Heart left ventricle (tissue), 13 donors: ENCODE measurements at regions not wholly inside any gene's neighbourhood (a gene's known extent, or its start where the extent isn't known, plus 50 kb on each side); places are given as distances from the start of the nearest gene placed in this dataset.

Experiments
- POLR2A ChIP-seq, 2 donors: fragments of 450-650 bp; IDR thresholded peaks; one replicate each; pipeline ENCODE4 v1.6.1; 2017; ENCODE audit warnings: antibody characterized with exemption in 2 of 2, mild to moderate bottlenecking in 2 of 2, moderate library complexity in 2 of 2
- TF ChIP-seq, protein P1 (sequence below), 12 donors: fragments of 200-600 bp; sonication (generic) in 4 of 12; IDR thresholded peaks; one replicate each; pipeline versions ENCODE4 v1.5.0 to v1.8.0; 2018 to 2022; ENCODE audit warnings: antibody characterized with exemption in 12 of 12, mild to moderate bottlenecking in 5 of 12
- donor health status: ischemic (EF 13 %, LVEDD 7.1; RV severe dilation, severe dysfunction).
- donor health status: DM: no; HTN: yes; CAD: no.
- donor health status: DM: no; HTN: no; CAD: no.
- donor health status: ischemic (EF 25% LVEDD 6.9; RV normal size, moderate dysfunction).
- donor health status: ischemic (EF 25% LVEDD 5.7; RV mildly dilated, moderate dysfunction).
- donor health status: ischemic (EF 35%, LVEDD 5.7; RV mildly dilated, moderate dysfunction).
- donor health status: nonischemic (EF 11% LVEDD 7.7; RV severe dilation, severe dysfunction).
- donor health status: DM: yes; HTN: yes; CAD: no.
- donor health status: PGD.
- donor health status: ischemic (EF 29% LVEDD 5.4; RV normal size, mild dysfunction).
- donor health status: nonischemic (EF 23%, LVEDD 6.1; RV moderate dilation, normal function).

DNA sequence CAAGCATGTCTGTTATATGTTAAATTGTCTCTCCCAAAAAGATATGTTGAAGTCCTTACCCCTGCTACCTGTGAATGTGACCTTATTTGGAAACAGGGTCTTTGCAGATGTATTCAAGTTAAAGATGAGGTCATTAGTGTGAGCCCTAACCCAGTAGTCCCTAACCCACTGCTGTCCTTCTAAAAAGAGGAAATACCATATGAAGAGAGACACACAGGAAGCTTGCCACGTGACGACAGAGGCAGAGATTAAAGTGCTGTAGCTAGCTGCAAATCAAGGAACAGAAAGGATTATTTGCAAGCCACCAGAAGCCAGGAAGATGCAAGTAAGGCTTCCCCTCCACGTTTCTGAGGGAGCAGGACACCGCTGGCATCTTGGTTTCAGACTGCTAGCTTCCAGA lies 150.1 kb downstream of the HNRNPD start:
- TF ChIP-seq, protein P1, sequence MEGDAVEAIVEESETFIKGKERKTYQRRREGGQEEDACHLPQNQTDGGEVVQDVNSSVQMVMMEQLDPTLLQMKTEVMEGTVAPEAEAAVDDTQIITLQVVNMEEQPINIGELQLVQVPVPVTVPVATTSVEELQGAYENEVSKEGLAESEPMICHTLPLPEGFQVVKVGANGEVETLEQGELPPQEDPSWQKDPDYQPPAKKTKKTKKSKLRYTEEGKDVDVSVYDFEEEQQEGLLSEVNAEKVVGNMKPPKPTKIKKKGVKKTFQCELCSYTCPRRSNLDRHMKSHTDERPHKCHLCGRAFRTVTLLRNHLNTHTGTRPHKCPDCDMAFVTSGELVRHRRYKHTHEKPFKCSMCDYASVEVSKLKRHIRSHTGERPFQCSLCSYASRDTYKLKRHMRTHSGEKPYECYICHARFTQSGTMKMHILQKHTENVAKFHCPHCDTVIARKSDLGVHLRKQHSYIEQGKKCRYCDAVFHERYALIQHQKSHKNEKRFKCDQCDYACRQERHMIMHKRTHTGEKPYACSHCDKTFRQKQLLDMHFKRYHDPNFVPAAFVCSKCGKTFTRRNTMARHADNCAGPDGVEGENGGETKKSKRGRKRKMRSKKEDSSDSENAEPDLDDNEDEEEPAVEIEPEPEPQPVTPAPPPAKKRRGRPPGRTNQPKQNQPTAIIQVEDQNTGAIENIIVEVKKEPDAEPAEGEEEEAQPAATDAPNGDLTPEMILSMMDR (IDR thresholded peaks at IDR 0.05): no peak
- TF ChIP-seq POLR2A (IDR thresholded peaks at IDR 0.05): no peak
